ENCODE measurements at regions not wholly inside any gene's neighbourhood (a gene's known extent, or its start where the extent isn't known, plus 50 kb on each side); places are given as distances from the start of the nearest gene placed in this dataset.

- no peaks in the 10 kb centered on the region for H3K36me3 ChIP-seq
- DNase-seq: no peak
- H3K4me3 ChIP-seq (ENCODE audit: low read depth, low read length): no peak overlapping the region
- no peaks in the 10 kb centered on the region for H3K27me3 ChIP-seq
- H3K9me3 ChIP-seq: no peaks in the 10 kb centered on the region
- no peak for TF ChIP-seq CTCF (IDR thresholded peaks at IDR 0.05; ENCODE audit: low read depth, low read length)
- H3K4me1 ChIP-seq: no peaks in the 10 kb centered on the region
These were observed 177.7 kb upstream of the SP8 start for GRCh38 chr7:20964281-20964918.

- no peak for DNase-seq
- no peaks in the 10 kb centered on the region for H3K4me1 ChIP-seq
- H3K4me3 ChIP-seq (ENCODE audit: low read depth, low read length): no peak overlapping the region
- no peaks in the 10 kb centered on the region for H3K9me3 ChIP-seq
- H3K27me3 ChIP-seq: no peaks in the 10 kb centered on the region
- no peaks in the 10 kb centered on the region for H3K36me3 ChIP-seq
- no peak for TF ChIP-seq CTCF (IDR thresholded peaks at IDR 0.05; ENCODE audit: low read depth, low read length)
These were observed 184.5 kb upstream of the SP8 start for GRCh38 chr7:20971219-20971618.

GRCh38 chr7:20980232-20980631 lies 193.5 kb upstream of the SP8 start:
- no peak for DNase-seq
- no peak for TF ChIP-seq CTCF (IDR thresholded peaks at IDR 0.05; ENCODE audit: low read depth, low read length)
- Histone ChIP-seq H3K9me3 (no peaks in the 10 kb centered on the region), H3K4me1 (no peaks in the 10 kb centered on the region), H3K27me3 (no peaks in the 10 kb centered on the region), H3K36me3 (no peaks in the 10 kb centered on the region), H3K4me3 (ENCODE audit: low read depth, low read length) (no peak overlapping the region)

GRCh38 chr7:20980668-20981264 lies 194.1 kb upstream of the SP8 start:
- no peak for DNase-seq
- H3K4me3 ChIP-seq (ENCODE audit: low read depth, low read length): no peak overlapping the region
- no peaks in the 10 kb centered on the region for H3K4me1 ChIP-seq
- no peaks in the 10 kb centered on the region for H3K9me3 ChIP-seq
- H3K27me3 ChIP-seq: no peaks in the 10 kb centered on the region
- H3K36me3 ChIP-seq: no peaks in the 10 kb centered on the region
- no peak for TF ChIP-seq CTCF (IDR thresholded peaks at IDR 0.05; ENCODE audit: low read depth, low read length)

- Histone ChIP-seq H3K27me3 (no peaks in the 10 kb centered on the region), H3K4me3 (ENCODE audit: low read depth, low read length) (no peak overlapping the region), H3K36me3 (no peaks in the 10 kb centered on the region), H3K9me3 (no peaks in the 10 kb centered on the region), H3K4me1 (no peaks in the 10 kb centered on the region)
- TF ChIP-seq CTCF (IDR thresholded peaks at IDR 0.05; ENCODE audit: low read depth, low read length): no peak
- no peak for DNase-seq
These were observed 201.7 kb upstream of the SP8 start for GRCh38 chr7:20988340-20988739.

GRCh38 chr7:20991544-20991943 lies 204.9 kb upstream of the SP8 start:
- no peak for DNase-seq
- TF ChIP-seq CTCF (IDR thresholded peaks at IDR 0.05; ENCODE audit: low read depth, low read length): no peak
- H3K9me3 ChIP-seq: no peaks in the 10 kb centered on the region
- H3K27me3 ChIP-seq: no peaks in the 10 kb centered on the region
- no peaks in the 10 kb centered on the region for H3K4me1 ChIP-seq
- H3K4me3 ChIP-seq (ENCODE audit: low read depth, low read length): no peak overlapping the region
- H3K36me3 ChIP-seq: no peaks in the 10 kb centered on the region

All from BE2C (cell line).